ENCODE measurements at regions not wholly inside any gene's neighbourhood (a gene's known extent, or its start where the extent isn't known, plus 50 kb on each side); places are given as distances from the start of the nearest gene placed in this dataset.
A peak's percentile ranks its signal among the peaks of the same experiment; 100 is the strongest.

DNA sequence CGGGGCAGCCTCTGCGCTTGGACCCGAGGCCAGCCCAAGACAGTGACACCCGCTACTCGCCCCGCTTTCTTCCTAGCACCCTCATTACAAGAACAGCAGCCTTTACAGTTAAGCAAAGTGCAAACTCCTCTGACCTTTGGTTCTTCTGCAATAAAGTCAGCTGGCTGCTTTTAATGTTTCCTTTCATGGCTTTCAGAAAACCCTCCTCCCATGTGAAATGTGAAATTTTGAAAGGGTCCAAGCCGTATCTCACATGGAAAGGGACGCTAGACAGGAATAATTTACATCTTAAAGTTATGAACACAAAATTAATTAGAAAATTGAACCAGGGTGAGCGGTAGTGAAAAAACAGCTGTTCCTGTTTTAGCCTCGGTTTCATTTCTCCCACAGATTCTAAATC is 520.1 kb upstream of the FRG1 start:
- no peaks in the 10 kb centered on the region for H3K79me2 ChIP-seq (ENCODE audit: low read length)
- no peak overlapping the region for H3K4me3 ChIP-seq (ENCODE audit: low read length)
- H3K4me1 ChIP-seq (ENCODE audit: low read length), result no peaks in the 10 kb centered on the region
- no peaks in the 10 kb centered on the region for H4K20me1 ChIP-seq (ENCODE audit: insufficient read depth, low read length)
- H3K4me2 ChIP-seq (ENCODE audit: low read length), result no peak overlapping the region
- no peaks in the 10 kb centered on the region for H3K9me3 ChIP-seq (ENCODE audit: insufficient read depth, low read length)
- no peaks in the 10 kb centered on the region for H3K27me3 ChIP-seq (ENCODE audit: low read depth, low read length)
- H3K36me3 ChIP-seq (replicated peaks; ENCODE audit: low read depth, low read length), result no peaks in the 10 kb centered on the region
- H2AFZ ChIP-seq (ENCODE audit: low read depth, low read length), result no peak overlapping the region
- TF ChIP-seq, protein P1, sequence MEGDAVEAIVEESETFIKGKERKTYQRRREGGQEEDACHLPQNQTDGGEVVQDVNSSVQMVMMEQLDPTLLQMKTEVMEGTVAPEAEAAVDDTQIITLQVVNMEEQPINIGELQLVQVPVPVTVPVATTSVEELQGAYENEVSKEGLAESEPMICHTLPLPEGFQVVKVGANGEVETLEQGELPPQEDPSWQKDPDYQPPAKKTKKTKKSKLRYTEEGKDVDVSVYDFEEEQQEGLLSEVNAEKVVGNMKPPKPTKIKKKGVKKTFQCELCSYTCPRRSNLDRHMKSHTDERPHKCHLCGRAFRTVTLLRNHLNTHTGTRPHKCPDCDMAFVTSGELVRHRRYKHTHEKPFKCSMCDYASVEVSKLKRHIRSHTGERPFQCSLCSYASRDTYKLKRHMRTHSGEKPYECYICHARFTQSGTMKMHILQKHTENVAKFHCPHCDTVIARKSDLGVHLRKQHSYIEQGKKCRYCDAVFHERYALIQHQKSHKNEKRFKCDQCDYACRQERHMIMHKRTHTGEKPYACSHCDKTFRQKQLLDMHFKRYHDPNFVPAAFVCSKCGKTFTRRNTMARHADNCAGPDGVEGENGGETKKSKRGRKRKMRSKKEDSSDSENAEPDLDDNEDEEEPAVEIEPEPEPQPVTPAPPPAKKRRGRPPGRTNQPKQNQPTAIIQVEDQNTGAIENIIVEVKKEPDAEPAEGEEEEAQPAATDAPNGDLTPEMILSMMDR (IDR thresholded peaks at IDR 0.05; ENCODE audit: low read depth, low read length), result no peak
- H3K9ac ChIP-seq (ENCODE audit: low read length), result no peak overlapping the region
- H3K27ac ChIP-seq (ENCODE audit: low read length), result no peak overlapping the region

DNA sequence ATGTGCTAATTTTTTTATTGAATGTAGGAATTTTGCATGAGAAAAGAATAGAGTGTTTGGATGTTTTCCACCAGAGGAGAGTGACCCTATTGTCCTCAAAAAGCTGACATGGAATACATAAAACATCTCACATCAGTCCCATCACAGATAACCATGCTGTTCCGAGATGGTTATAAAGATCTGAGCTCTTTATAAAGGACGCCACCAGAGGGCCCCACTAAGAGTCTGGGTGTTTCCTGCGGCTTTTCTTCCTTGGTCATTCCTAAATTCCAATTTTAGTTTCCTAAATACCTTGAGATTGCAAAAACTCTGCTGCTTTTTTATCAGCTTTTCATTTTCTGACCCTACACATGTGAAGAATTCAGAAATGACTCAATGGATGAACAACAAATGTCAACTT is 504.5 kb upstream of the FRG1 start:
- Histone ChIP-seq H2AFZ (ENCODE audit: low read depth, low read length) (no peak overlapping the region), H3K4me2 (ENCODE audit: low read length) (no peak overlapping the region), H3K9ac (ENCODE audit: low read length) (no peak overlapping the region), H3K9me3 (ENCODE audit: insufficient read depth, low read length) (no peaks in the 10 kb centered on the region), H3K27ac (ENCODE audit: low read length) (no peak overlapping the region), H3K4me1 (ENCODE audit: low read length) (no peaks in the 10 kb centered on the region), H3K4me3 (ENCODE audit: low read length) (no peak overlapping the region), H3K27me3 (ENCODE audit: low read depth, low read length) (no peaks in the 10 kb centered on the region), H3K79me2 (ENCODE audit: low read length) (no peaks in the 10 kb centered on the region), H3K36me3 (replicated peaks; ENCODE audit: low read depth, low read length) (no peaks in the 10 kb centered on the region), H4K20me1 (ENCODE audit: insufficient read depth, low read length) (no peaks in the 10 kb centered on the region)
- no peak for TF ChIP-seq EZH2phosphoT487 (IDR thresholded peaks at IDR 0.05; ENCODE audit: low read depth)
- TF ChIP-seq, protein P1 (IDR thresholded peaks at IDR 0.05; ENCODE audit: low read depth, low read length), result peak; percentile 12

DNA sequence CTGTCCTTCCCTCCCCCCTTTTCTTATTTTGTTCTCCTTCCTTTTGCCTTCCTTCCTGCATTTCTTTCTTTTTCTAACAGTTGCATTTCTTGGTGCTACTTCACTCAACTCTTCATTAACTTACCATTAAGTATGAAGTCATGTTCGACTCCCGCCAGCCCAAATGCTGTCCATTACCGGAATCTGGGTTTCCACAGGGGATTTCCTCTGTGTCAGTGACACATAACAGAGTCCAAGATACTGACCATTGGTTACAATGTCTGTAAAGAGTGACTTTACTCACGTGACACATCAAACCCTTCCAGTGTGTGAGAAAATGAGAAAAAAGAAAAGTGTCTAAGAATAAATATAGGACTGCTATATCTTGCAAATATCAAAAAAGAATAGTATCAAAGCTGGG is 500.0 kb upstream of the FRG1 start:
- Histone ChIP-seq H3K9me3 (ENCODE audit: insufficient read depth, low read length) (no peaks in the 10 kb centered on the region), H3K9ac (ENCODE audit: low read length) (no peak overlapping the region), H3K27ac (ENCODE audit: low read length) (no peak overlapping the region), H3K36me3 (replicated peaks; ENCODE audit: low read depth, low read length) (no peaks in the 10 kb centered on the region), H4K20me1 (ENCODE audit: insufficient read depth, low read length) (no peaks in the 10 kb centered on the region), H3K4me3 (ENCODE audit: low read length) (no peak overlapping the region), H3K79me2 (ENCODE audit: low read length) (no peaks in the 10 kb centered on the region), H3K4me2 (ENCODE audit: low read length) (no peak overlapping the region), H2AFZ (ENCODE audit: low read depth, low read length) (no peak overlapping the region), H3K4me1 (ENCODE audit: low read length) (no peaks in the 10 kb centered on the region), H3K27me3 (ENCODE audit: low read depth, low read length) (no peaks in the 10 kb centered on the region)
- no peak for TF ChIP-seq EZH2phosphoT487 (IDR thresholded peaks at IDR 0.05; ENCODE audit: low read depth)
- TF ChIP-seq, protein P1 (IDR thresholded peaks at IDR 0.05; ENCODE audit: low read depth, low read length), result no peak

DNA sequence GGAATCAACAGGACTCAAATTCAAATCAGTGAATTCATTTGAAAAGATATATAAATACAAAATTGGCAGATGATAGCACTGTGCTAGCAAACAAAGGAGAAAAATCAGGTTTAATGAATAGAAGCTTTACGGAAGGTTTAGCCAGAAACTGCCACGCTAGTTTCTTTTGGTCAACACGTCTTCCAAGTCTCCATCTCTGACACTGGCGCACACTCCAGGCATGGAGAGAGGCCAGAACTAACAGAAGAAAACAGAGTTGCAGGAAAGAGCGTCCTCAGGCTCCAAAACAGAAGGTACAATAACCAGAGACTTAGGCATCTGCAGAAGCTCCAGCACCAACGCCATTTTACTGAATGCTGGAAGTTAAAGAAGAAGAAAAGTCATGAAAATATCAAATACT is 497.3 kb upstream of the FRG1 start:
- H3K4me2 ChIP-seq (ENCODE audit: low read length), result no peak overlapping the region
- no peaks in the 10 kb centered on the region for H3K9me3 ChIP-seq (ENCODE audit: insufficient read depth, low read length)
- H3K36me3 ChIP-seq (replicated peaks; ENCODE audit: low read depth, low read length), result no peaks in the 10 kb centered on the region
- H2AFZ ChIP-seq (ENCODE audit: low read depth, low read length), result no peak overlapping the region
- H3K4me1 ChIP-seq (ENCODE audit: low read length), result no peaks in the 10 kb centered on the region
- no peak overlapping the region for H3K4me3 ChIP-seq (ENCODE audit: low read length)
- no peaks in the 10 kb centered on the region for H3K27me3 ChIP-seq (ENCODE audit: low read depth, low read length)
- no peak overlapping the region for H3K9ac ChIP-seq (ENCODE audit: low read length)
- H4K20me1 ChIP-seq (ENCODE audit: insufficient read depth, low read length), result no peaks in the 10 kb centered on the region
- H3K27ac ChIP-seq (ENCODE audit: low read length), result no peak overlapping the region
- no peak for TF ChIP-seq EZH2phosphoT487 (IDR thresholded peaks at IDR 0.05; ENCODE audit: low read depth)
- TF ChIP-seq, protein P1 (IDR thresholded peaks at IDR 0.05; ENCODE audit: low read depth, low read length), result no peak
- H3K79me2 ChIP-seq (ENCODE audit: low read length), result no peaks in the 10 kb centered on the region
